Liver (tissue), 8 donors: ENCODE measurements at regions not wholly inside any gene's neighbourhood (a gene's known extent, or its start where the extent isn't known, plus 50 kb on each side); places are given as distances from the start of the nearest gene placed in this dataset.

Experiments
- DNase-seq: peaks from one replicate; pipeline ENCODE4 v3.0.0-alpha.2; 2017; ENCODE audit warnings: low spot score
- H3K27ac ChIP-seq, 2 donors: one replicate each; pipeline ENCODE4 v1.7.0; 2013; ENCODE audit warnings: inconsistent platforms in 2 of 2, low read length in 2 of 2, control low read depth in 1 of 2, low read depth in 1 of 2, mild to moderate bottlenecking in 1 of 2
- H3K27me3 ChIP-seq, 4 donors: one replicate each; pipeline versions ENCODE4 v1.6.1 to v1.7.0; 2013; ENCODE audit warnings: low read length in 3 of 4, inconsistent platforms in 1 of 4, mild to moderate bottlenecking in 1 of 4, moderate library complexity in 1 of 4; ENCODE audit not compliant: control insufficient read depth in 4 of 4, insufficient read depth in 4 of 4
- H3K36me3 ChIP-seq, 4 donors: one replicate each; pipeline versions ENCODE4 v1.6.1 to v1.7.0; 2013; ENCODE audit warnings: low read length in 3 of 4, mild to moderate bottlenecking in 3 of 4, low read depth in 1 of 4, moderate library complexity in 1 of 4; ENCODE audit not compliant: control insufficient read depth in 4 of 4, insufficient read depth in 3 of 4
- H3K4me1 ChIP-seq, 4 donors: one replicate each; pipeline versions ENCODE4 v1.6.1 to v1.7.0; 2013; ENCODE audit warnings: low read length in 3 of 4, mild to moderate bottlenecking in 3 of 4, moderate library complexity in 1 of 4; ENCODE audit not compliant: control insufficient read depth in 4 of 4, insufficient read depth in 4 of 4
- H3K4me3 ChIP-seq, 3 donors: one replicate each; pipeline versions ENCODE4 v1.6.1 to v1.7.0; 2013; ENCODE audit warnings: low read length in 3 of 3, control low read depth in 1 of 3, low read depth in 1 of 3, mild to moderate bottlenecking in 1 of 3
- H3K9ac ChIP-seq, 2 donors: one replicate each; pipeline ENCODE4 v1.7.0; 2013; ENCODE audit warnings: low read length in 2 of 2, mild to moderate bottlenecking in 2 of 2, moderate library complexity in 2 of 2, control low read depth in 1 of 2, low read depth in 1 of 2
- H3K9me3 ChIP-seq, 4 donors: one replicate each; pipeline versions ENCODE4 v1.6.1 to v1.7.0; 2013; ENCODE audit warnings: low read length in 3 of 4; ENCODE audit not compliant: control insufficient read depth in 4 of 4
- ATF3 ChIP-seq: IDR thresholded peaks from 2 replicates; pipeline ENCODE4 v1.6.1; 2016; ENCODE audit warnings: antibody characterized with exemption
- CTCF ChIP-seq: fragments of 150-350 bp; IDR thresholded peaks from 2 replicates; pipeline ENCODE4 v1.5.1; 2017; ENCODE audit warnings: improper control_type of control experiment, low read depth, low read length; ENCODE audit not compliant: missing input control
- EGR1 ChIP-seq, 2 donors: IDR thresholded peaks; 2 replicates each; pipeline ENCODE4 v1.6.1; 2016 to 2018; ENCODE audit warnings: antibody characterized with exemption in 2 of 2, low read depth in 2 of 2
- FOXA1 ChIP-seq: IDR thresholded peaks from 2 replicates; pipeline ENCODE4 v1.6.1; 2016; ENCODE audit warnings: antibody characterized with exemption
- FOXA2 ChIP-seq: IDR thresholded peaks from 2 replicates; pipeline ENCODE4 v1.6.1; 2016; ENCODE audit warnings: antibody characterized with exemption
- GABPA ChIP-seq, 2 donors: IDR thresholded peaks in 1 of 2; conservative IDR thresholded peaks in 1 of 2; 2 replicates each; pipeline ENCODE4 v1.6.1; 2016; ENCODE audit warnings: antibody characterized with exemption in 2 of 2, mild to moderate bottlenecking in 1 of 2, moderate library complexity in 1 of 2
- HNF4A ChIP-seq, 2 donors: conservative IDR thresholded peaks; 2 replicates each; pipeline ENCODE4 v1.6.1; 2016; ENCODE audit warnings: antibody characterized with exemption in 2 of 2, mild to moderate bottlenecking in 2 of 2
- HNF4G ChIP-seq: IDR thresholded peaks from 2 replicates; pipeline ENCODE4 v1.6.1; 2016; ENCODE audit warnings: antibody characterized with exemption
- JUND ChIP-seq, 2 donors: IDR thresholded peaks; 2 replicates each; pipeline ENCODE4 v1.6.1; 2016; ENCODE audit warnings: antibody characterized with exemption in 2 of 2
- MAX ChIP-seq: IDR thresholded peaks from 2 replicates; pipeline ENCODE4 v1.6.1; 2016; ENCODE audit warnings: antibody characterized with exemption
- NR2F2 ChIP-seq: IDR thresholded peaks from 2 replicates; pipeline ENCODE4 v1.6.1; 2016; ENCODE audit warnings: antibody characterized with exemption
- RAD21 ChIP-seq, 2 donors: IDR thresholded peaks; 2 replicates each; pipeline ENCODE4 v1.6.1; 2016; ENCODE audit warnings: antibody characterized with exemption in 2 of 2, mild to moderate bottlenecking in 2 of 2
- REST ChIP-seq: IDR thresholded peaks from 2 replicates; pipeline ENCODE4 v1.6.1; 2016; ENCODE audit warnings: antibody characterized with exemption, mild to moderate bottlenecking
- RXRA ChIP-seq, 2 donors: IDR thresholded peaks; 2 replicates each; pipeline ENCODE4 v1.6.1; 2017 to 2018; ENCODE audit warnings: antibody characterized with exemption in 2 of 2, mild to moderate bottlenecking in 1 of 2
- SP1 ChIP-seq: IDR thresholded peaks from 2 replicates; pipeline ENCODE4 v1.6.1; 2018; ENCODE audit warnings: antibody characterized with exemption, mild to moderate bottlenecking
- TAF1 ChIP-seq: conservative IDR thresholded peaks from 2 replicates; pipeline ENCODE4 v1.6.1; 2016; ENCODE audit warnings: antibody characterized with exemption, mild to moderate bottlenecking
- YY1 ChIP-seq: IDR thresholded peaks from 2 replicates; pipeline ENCODE4 v1.6.1; 2016; ENCODE audit warnings: antibody characterized with exemption, mild to moderate bottlenecking
- ZBTB33 ChIP-seq: IDR thresholded peaks from 2 replicates; pipeline ENCODE4 v1.6.1; 2016; ENCODE audit warnings: antibody characterized with exemption
- WGBS: extraction: QIAGEN DNeasy Blood & Tissue Kit; methylation state at CpG from one replicate; pipeline ENCODE4 v1.1.7; 2013; 5-methylcytosine and 5-hydroxymethylcytosine counted together
- donor health status: healthy.
- donor health status: healthy.
- donor health status: healthy.
- donor health status: healthy.
- donor health status: healthy.

- H3K27me3 ChIP-seq, result no peaks in the 10 kb centered on the region
- DNase-seq, result no peak
- H3K9me3 ChIP-seq, result no peaks in the 10 kb centered on the region
- H3K4me1 ChIP-seq, result peaks cover 0 to 6% (median 4%) of the 10 kb centered on the region in 4 donors
- H3K9ac ChIP-seq, result no peak overlapping the region
- H3K4me3 ChIP-seq, result no peak overlapping the region
- TF ChIP-seq SP1, result no peak
- TF ChIP-seq ATF3, result no peak
- TF ChIP-seq JUND (IDR thresholded peaks at IDR 0.05), result no peak
- no peak for TF ChIP-seq TAF1
- no peak for TF ChIP-seq HNF4G
- no peak for TF ChIP-seq FOXA2
- TF ChIP-seq FOXA1, result no peak
- TF ChIP-seq YY1, result no peak
- TF ChIP-seq RAD21 (IDR thresholded peaks at IDR 0.05), result no peak
- no peak for TF ChIP-seq EGR1 (IDR thresholded peaks at IDR 0.05; ENCODE audit: low read depth in 2 of 2)
- TF ChIP-seq HNF4A (conservative IDR thresholded peaks at IDR 0.05), result no peak
- no peak for TF ChIP-seq NR2F2
- TF ChIP-seq GABPA (IDR thresholded peaks at IDR 0.05 in 1 of 2, conservative IDR thresholded peaks at IDR 0.05 in 1 of 2), result no peak
- TF ChIP-seq MAX, result no peak
- no peak for TF ChIP-seq ZBTB33
- H3K27ac ChIP-seq, result no peak overlapping the region
- WGBS, result 88% methylated on average over 7 of the region's 7 CpGs
- no peaks in the 10 kb centered on the region for H3K36me3 ChIP-seq
Observed at GRCh38 chrX:6681521-6682145, 146.7 kb upstream of the VCX3A start.

- no peak overlapping the region for H3K27ac ChIP-seq
- no peak for DNase-seq
- H3K4me3 ChIP-seq, result no peak overlapping the region
- WGBS, result 92% methylated on average over 2 of the region's 2 CpGs
- H3K9ac ChIP-seq, result no peak overlapping the region
- H3K9me3 ChIP-seq, result no peaks in the 10 kb centered on the region
- TF ChIP-seq ZBTB33 (no peak), FOXA1 (no peak), RAD21 (IDR thresholded peaks at IDR 0.05) (no peak), CTCF (no peak), FOXA2 (no peak), NR2F2 (no peak), EGR1 (IDR thresholded peaks at IDR 0.05; ENCODE audit: low read depth in 2 of 2) (no peak), HNF4A (conservative IDR thresholded peaks at IDR 0.05) (no peak), ATF3 (no peak), MAX (no peak), HNF4G (no peak), TAF1 (no peak), GABPA (IDR thresholded peaks at IDR 0.05 in 1 of 2, conservative IDR thresholded peaks at IDR 0.05 in 1 of 2) (no peak), JUND (IDR thresholded peaks at IDR 0.05) (no peak), SP1 (no peak), RXRA (IDR thresholded peaks at IDR 0.05) (no peak), REST (no peak)
- H3K27me3 ChIP-seq, result no peaks in the 10 kb centered on the region
- peaks cover 0 to 4% (median 2%) of the 10 kb centered on the region in 4 donors for H3K4me1 ChIP-seq
- H3K36me3 ChIP-seq, result no peaks in the 10 kb centered on the region
Observed at GRCh38 chrX:6679988-6680387, 145.1 kb upstream of the VCX3A start.
